ENCODE measurements at regions not wholly inside any gene's neighbourhood (a gene's known extent, or its start where the extent isn't known, plus 50 kb on each side); places are given as distances from the start of the nearest gene placed in this dataset.
"Not testable (repeated sequence)": the region's sequence is repeated elsewhere in the genome, so short reads cannot be mapped to it uniquely, and the experiment has no call there.

DNA sequence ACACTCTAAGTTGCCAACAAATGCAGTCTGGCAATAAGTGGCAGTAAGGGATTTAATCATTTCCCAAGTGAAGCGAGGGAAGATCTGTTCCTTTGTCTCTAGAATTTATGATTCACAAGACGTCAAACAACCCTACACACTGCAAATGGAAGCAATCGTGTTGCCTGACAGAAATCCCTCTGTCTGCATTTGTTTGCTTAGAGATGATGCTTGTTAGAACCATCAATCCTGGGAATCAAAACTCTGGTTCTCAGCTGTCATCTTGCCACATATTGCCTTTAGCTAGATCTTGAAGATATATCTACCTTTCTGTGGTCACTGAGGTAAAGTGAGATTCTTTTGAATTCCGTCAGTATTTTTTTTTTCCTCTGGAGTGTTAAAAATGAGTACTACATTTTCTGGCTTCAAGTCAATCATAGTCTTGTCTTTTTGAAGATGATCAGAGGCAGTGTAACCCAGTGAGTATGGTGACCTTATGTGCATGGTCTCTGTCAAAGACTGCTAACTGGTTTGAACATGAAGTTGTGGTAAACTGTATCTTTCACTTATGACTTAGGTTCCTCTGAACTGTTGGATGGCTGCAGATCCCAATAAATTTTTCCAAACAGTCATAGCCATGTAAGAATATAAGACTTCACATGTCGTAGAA, 106.4 kb upstream of the STARD4 start:
- no peak for DNase-seq (ENCODE audit: low spot score)
- in situ Hi-C loops (cut with MboI; ENCODE audit: low sequenced_read_pairs, unreplicated experiment) = no loop called here

DNA sequence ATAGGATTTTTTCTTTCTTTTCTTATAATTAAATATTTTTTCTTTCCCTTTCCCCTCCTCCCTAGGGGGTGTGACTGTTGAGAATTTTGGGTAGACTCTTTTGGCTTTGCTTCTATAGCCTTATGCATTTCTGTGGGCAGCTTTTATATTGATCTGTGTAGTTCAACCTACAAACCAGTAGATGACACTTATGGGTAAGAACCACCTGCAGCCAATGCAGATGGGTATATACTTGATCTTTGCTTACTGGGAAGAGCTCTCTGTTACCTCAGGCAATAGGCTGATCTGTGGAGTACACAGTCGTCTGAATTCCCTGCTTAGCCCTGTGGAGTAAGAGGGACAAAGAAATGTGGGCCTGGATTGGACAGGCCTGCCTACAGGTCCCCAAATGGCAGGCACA, 102.7 kb upstream of the STARD4 start:
- TF ChIP-seq, protein P1, sequence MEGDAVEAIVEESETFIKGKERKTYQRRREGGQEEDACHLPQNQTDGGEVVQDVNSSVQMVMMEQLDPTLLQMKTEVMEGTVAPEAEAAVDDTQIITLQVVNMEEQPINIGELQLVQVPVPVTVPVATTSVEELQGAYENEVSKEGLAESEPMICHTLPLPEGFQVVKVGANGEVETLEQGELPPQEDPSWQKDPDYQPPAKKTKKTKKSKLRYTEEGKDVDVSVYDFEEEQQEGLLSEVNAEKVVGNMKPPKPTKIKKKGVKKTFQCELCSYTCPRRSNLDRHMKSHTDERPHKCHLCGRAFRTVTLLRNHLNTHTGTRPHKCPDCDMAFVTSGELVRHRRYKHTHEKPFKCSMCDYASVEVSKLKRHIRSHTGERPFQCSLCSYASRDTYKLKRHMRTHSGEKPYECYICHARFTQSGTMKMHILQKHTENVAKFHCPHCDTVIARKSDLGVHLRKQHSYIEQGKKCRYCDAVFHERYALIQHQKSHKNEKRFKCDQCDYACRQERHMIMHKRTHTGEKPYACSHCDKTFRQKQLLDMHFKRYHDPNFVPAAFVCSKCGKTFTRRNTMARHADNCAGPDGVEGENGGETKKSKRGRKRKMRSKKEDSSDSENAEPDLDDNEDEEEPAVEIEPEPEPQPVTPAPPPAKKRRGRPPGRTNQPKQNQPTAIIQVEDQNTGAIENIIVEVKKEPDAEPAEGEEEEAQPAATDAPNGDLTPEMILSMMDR (IDR thresholded peaks at IDR 0.05; ENCODE audit: borderline replicate concordance, control extremely low read depth, extremely low read depth, insufficient read depth, missing control alignments) = no peak

More for the DNA sequence above, 106.4 kb upstream of the STARD4 start:
- TF ChIP-seq, protein P1 (IDR thresholded peaks at IDR 0.05; ENCODE audit: borderline replicate concordance, control extremely low read depth, extremely low read depth, insufficient read depth, missing control alignments) = no peak

DNA sequence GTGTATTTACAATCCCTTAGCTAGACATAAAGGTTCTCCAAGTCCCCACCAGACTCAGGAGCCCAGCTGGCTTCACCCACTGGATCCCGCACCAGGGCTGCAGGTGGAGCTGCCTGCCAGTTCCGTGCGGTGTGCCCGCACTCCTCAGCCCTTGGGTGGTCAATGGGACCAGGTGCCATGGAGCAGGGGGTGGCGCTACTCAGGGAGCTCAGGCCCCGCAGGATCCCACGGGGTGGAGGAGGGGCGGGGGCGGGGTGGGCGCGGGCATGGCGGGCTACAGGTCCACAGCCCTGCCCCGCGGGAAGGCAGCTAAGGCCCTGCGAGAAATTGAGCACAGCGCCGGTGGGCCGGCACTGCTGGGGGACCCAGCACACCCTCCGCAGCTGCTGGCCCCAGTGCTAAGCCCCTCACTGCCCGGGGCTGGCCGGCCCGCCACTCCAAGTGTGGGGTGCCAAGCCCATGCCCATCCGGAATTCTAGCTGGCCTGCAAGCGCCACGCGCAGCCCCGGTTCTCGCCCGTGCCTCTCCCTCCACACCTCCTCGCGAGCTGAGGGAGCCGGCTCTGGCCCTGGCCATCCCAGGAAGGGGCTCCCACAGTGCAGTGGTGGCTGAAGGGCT, 99.8 kb upstream of the STARD4 start:
- DNase-seq (ENCODE audit: low spot score); in situ Hi-C loops (cut with MboI; ENCODE audit: low sequenced_read_pairs, unreplicated experiment): not testable (repeated sequence)

More for the DNA sequence above, 102.7 kb upstream of the STARD4 start:
- in situ Hi-C loops (cut with MboI; ENCODE audit: low sequenced_read_pairs, unreplicated experiment) = no loop called here
- no peak for DNase-seq (ENCODE audit: low spot score)

DNA sequence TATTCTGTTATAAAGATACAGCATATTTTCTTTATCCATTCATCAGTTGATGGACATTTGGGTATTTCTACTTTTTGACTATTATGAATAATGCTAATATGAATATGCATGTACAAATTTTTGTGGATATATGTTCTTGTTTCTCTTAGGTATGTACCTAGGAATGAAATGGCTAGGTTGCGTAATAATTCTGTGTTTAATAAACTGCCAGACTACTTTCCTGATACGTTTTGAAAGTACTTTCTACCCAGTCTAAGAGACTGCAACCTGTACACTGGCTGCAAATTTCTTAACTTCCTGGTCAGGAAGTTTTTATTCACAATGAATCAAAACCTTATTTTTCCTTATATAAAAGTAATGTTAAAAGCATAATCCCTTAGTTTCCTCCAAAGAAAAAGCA, 93.9 kb upstream of the STARD4 start:
- TF ChIP-seq, protein P1 (IDR thresholded peaks at IDR 0.05; ENCODE audit: borderline replicate concordance, control extremely low read depth, extremely low read depth, insufficient read depth, missing control alignments) = no peak
- in situ Hi-C loops (cut with MboI; ENCODE audit: low sequenced_read_pairs, unreplicated experiment) = no loop called here
- DNase-seq (ENCODE audit: low spot score) = no peak

DNA sequence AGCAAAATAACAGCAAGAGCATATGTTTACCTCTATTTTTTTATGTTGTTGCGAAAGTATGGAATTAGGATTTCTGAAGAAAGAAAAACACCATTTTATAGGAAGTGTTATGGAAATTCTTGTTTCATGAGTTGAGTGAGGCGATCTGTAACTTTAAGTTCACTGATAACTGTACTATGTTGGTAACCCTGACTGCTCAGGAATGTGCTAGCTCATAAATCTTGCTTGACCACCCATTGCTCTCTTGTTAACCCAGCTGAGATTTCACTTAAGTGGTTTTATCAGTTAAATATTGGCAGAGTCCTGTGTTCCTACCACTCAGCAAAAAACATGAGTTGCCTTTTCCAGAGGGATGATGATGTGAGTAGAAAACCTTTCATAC, 91.1 kb upstream of the STARD4 start:
- DNase-seq (ENCODE audit: low spot score) = no peak
- TF ChIP-seq, protein P1 (IDR thresholded peaks at IDR 0.05; ENCODE audit: borderline replicate concordance, control extremely low read depth, extremely low read depth, insufficient read depth, missing control alignments) = no peak
- in situ Hi-C loops (cut with MboI; ENCODE audit: low sequenced_read_pairs, unreplicated experiment) = no loop called here

DNA sequence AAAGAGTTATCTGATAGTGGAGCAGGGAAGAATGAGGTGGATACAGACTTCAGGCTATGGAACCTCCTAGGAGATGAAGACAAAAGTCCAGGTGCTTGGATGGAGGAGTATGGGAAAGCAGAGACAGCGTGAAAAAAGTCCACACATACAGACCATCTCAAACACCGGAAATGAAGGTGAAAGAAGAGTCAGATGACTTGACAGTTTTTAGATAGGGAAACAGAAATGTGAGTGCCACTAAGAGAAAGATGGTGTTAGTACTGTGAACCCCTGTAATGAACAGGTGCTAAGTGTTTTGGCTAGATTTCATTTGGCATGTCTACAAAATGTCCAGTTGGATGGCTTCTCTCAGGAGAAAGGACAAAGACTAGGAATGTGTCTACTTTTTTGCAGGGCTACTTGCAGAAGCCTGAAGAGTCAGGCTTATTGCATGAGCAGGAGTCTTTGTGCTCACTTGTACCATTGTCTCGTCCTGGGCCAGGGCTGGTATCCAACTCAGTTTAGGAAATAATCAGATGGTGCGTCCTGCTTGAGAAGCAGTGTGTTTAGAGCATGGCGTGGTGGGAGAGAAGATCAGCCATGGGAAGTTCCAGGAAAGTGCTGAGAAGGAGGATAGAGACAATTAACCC, 90.6 kb upstream of the STARD4 start:
- TF ChIP-seq, protein P1 (IDR thresholded peaks at IDR 0.05; ENCODE audit: borderline replicate concordance, control extremely low read depth, extremely low read depth, insufficient read depth, missing control alignments) = no peak
- no peak for DNase-seq (ENCODE audit: low spot score)
- in situ Hi-C loops (cut with MboI; ENCODE audit: low sequenced_read_pairs, unreplicated experiment) = no loop called here

DNA sequence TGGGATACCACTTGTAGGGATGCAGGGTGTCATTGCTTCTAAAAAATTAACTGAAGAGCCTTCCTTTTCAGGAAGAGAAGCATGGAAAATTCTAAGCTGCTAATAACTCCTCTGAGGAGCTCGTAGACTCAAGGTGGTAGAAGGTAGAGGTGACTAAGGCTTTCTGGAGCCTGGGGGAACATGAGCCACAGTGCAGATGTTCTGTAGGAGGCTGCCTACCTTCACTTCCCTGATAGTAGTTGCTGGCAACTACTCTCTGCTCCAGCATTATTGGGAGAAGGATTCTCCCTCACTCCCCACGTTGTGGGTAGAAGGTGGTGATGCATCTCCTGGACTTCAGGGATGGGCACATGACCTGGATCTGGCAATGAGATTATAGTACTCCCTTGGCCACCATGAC, 86.7 kb upstream of the STARD4 start:
- in situ Hi-C loops (cut with MboI; ENCODE audit: low sequenced_read_pairs, unreplicated experiment) = no loop called here
- TF ChIP-seq, protein P1 (IDR thresholded peaks at IDR 0.05; ENCODE audit: borderline replicate concordance, control extremely low read depth, extremely low read depth, insufficient read depth, missing control alignments) = no peak

More for the DNA sequence above, 86.7 kb upstream of the STARD4 start:
- no peak for DNase-seq (ENCODE audit: low spot score)
